Testis (tissue), 2 donors: ENCODE measurements at regions not wholly inside any gene's neighbourhood (a gene's known extent, or its start where the extent isn't known, plus 50 kb on each side); places are given as distances from the start of the nearest gene placed in this dataset.
"Not testable (repeated sequence)": the region's sequence is repeated elsewhere in the genome, so short reads cannot be mapped to it uniquely, and the experiment has no call there.

Source experiments
- CTCF ChIP-seq, 3 experiments: fragments of 450-650 bp in 2 of 3; fragments of 200-600 bp in 1 of 3; sonication (generic) in 1 of 3; IDR thresholded peaks; one replicate each; pipeline ENCODE4 v1.5.1; 2016 to 2019; ENCODE audit warnings: antibody characterized with exemption in 3 of 3, mild to moderate bottlenecking in 2 of 3, moderate library complexity in 1 of 3
- POLR2A ChIP-seq: fragments of 450-650 bp; IDR thresholded peaks from one replicate; pipeline ENCODE4 v1.6.1; 2017; ENCODE audit warnings: antibody characterized with exemption, mild to moderate bottlenecking, moderate library complexity

- not testable (repeated sequence) for TF ChIP-seq POLR2A; CTCF (IDR thresholded peaks at IDR 0.05)
These were observed 104.1 kb downstream of the FAM72C start for GRCh38 chr1:143867590-143868220.
